ENCODE measurements at regions not wholly inside any gene's neighbourhood (a gene's known extent, or its start where the extent isn't known, plus 50 kb on each side); places are given as distances from the start of the nearest gene placed in this dataset.

DNA sequence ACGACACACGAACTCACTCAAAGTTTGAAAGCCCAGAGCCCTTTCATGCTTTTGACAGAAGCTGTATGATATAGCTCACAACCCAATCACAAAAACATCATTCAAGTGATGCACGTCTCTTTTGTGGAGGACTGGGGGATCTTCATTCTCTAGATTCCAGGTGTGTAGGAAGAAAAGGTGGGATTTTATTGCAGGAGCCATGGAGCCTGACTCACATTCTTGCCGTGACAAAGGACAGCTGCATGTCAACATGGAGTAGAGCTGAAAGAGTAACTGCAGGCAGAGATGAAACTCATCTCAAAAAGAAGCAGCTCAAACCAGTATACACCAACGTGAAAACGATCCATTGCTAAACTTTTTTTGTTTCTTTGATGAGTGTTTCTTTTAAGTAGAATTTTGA is 50.9 kb upstream of the PDE1A start:
- Mint-ChIP-seq H3K27me3 (ENCODE audit: low read depth) (no peaks in the 10 kb centered on the region), H3K27ac (no peak overlapping the region), H3K4me3 (no peak overlapping the region), H3K36me3 (no peaks in the 10 kb centered on the region), H3K4me1 (peaks cover 9% of the 10 kb centered on the region), H3K9me3 (peaks cover 7% of the 10 kb centered on the region)
- TF ChIP-seq, protein P1, sequence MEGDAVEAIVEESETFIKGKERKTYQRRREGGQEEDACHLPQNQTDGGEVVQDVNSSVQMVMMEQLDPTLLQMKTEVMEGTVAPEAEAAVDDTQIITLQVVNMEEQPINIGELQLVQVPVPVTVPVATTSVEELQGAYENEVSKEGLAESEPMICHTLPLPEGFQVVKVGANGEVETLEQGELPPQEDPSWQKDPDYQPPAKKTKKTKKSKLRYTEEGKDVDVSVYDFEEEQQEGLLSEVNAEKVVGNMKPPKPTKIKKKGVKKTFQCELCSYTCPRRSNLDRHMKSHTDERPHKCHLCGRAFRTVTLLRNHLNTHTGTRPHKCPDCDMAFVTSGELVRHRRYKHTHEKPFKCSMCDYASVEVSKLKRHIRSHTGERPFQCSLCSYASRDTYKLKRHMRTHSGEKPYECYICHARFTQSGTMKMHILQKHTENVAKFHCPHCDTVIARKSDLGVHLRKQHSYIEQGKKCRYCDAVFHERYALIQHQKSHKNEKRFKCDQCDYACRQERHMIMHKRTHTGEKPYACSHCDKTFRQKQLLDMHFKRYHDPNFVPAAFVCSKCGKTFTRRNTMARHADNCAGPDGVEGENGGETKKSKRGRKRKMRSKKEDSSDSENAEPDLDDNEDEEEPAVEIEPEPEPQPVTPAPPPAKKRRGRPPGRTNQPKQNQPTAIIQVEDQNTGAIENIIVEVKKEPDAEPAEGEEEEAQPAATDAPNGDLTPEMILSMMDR (IDR thresholded peaks at IDR 0.05; ENCODE audit: unreplicated experiment): no peak
- DNase-seq (ENCODE audit: low spot score in 2 of 2, unreplicated experiment in 2 of 2): no peak

DNA sequence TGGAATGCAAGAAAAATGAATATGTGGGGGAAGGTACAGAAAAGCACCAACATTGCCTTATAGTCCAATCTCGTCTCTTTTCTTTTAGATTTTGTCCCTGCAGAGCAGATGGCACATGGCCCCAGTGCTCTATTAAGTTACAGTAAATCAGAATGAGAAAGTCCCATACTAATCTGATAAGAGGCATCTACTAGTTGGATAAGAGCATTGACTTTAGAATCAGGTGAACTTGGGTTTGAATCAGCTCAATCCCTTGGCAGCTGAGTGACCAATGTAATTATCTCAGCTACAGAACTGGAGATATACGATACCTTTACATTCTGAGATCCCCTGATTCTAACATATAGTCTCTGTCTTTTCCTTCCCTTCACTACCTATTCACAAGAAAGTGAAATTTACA is 54.8 kb upstream of the PDE1A start:
- DNase-seq (ENCODE audit: low spot score in 2 of 2, unreplicated experiment in 2 of 2): no peak
- TF ChIP-seq, protein P1 (IDR thresholded peaks at IDR 0.05; ENCODE audit: unreplicated experiment): no peak
- Mint-ChIP-seq H3K9me3 (peaks cover 6% of the 10 kb centered on the region), H3K4me1 (peaks cover 9% of the 10 kb centered on the region), H3K27me3 (ENCODE audit: low read depth) (no peaks in the 10 kb centered on the region), H3K36me3 (no peaks in the 10 kb centered on the region), H3K27ac (no peak overlapping the region), H3K4me3 (no peak overlapping the region)

DNA sequence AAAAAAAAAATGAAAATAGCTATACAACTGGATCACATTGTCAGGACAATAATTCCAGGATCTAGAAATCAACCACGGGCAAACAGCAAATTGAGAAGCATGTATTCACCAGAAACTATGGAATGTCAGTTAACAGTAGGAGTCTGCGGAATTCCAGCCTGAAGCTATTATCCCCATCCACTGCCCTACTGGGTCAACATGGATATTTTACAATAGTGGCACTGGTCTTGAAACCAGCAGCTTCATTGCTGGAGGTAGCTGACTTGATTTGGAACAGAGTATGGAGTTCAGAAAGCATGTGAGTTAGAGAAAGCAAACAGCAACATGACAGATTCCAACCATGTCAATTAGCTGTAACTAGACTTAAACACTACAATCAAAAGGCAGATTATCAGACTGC is 55.7 kb upstream of the PDE1A start:
- Mint-ChIP-seq H3K9me3 (peaks cover 6% of the 10 kb centered on the region), H3K27ac (no peak overlapping the region), H3K4me1 (peaks cover 9% of the 10 kb centered on the region), H3K4me3 (no peak overlapping the region), H3K36me3 (no peaks in the 10 kb centered on the region), H3K27me3 (ENCODE audit: low read depth) (no peaks in the 10 kb centered on the region)
- TF ChIP-seq, protein P1 (IDR thresholded peaks at IDR 0.05; ENCODE audit: unreplicated experiment): no peak
- DNase-seq (ENCODE audit: low spot score in 2 of 2, unreplicated experiment in 2 of 2): no peak

DNA sequence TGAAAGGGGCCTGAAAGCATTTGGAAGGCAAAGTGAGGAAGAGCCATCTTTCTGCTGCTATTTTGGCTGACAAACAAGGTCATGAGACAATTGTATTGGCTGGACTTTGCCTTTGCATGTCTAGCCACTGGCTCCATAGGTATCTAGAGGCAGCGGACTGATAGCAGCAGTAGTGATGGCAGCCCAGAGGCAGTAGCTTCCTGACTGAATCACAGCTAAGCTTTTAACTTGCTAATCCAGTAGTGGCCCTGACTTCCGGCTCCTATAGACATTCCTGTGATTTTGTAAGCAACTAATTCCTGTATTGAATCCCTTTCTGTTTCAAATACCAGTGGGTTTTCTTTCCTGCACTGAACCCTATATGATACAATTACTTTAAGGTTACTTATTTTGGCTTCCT is 69.8 kb upstream of the PDE1A start:
- H3K9me3 Mint-ChIP-seq: no peaks in the 10 kb centered on the region
- H3K36me3 Mint-ChIP-seq: no peaks in the 10 kb centered on the region
- H3K4me1 Mint-ChIP-seq: no peaks in the 10 kb centered on the region
- H3K4me3 Mint-ChIP-seq: no peak overlapping the region
- H3K27ac Mint-ChIP-seq: no peak overlapping the region
- TF ChIP-seq, protein P1 (IDR thresholded peaks at IDR 0.05; ENCODE audit: unreplicated experiment): no peak
- no peaks in the 10 kb centered on the region for H3K27me3 Mint-ChIP-seq (ENCODE audit: low read depth)
- DNase-seq (ENCODE audit: low spot score in 2 of 2, unreplicated experiment in 2 of 2): no peak

DNA sequence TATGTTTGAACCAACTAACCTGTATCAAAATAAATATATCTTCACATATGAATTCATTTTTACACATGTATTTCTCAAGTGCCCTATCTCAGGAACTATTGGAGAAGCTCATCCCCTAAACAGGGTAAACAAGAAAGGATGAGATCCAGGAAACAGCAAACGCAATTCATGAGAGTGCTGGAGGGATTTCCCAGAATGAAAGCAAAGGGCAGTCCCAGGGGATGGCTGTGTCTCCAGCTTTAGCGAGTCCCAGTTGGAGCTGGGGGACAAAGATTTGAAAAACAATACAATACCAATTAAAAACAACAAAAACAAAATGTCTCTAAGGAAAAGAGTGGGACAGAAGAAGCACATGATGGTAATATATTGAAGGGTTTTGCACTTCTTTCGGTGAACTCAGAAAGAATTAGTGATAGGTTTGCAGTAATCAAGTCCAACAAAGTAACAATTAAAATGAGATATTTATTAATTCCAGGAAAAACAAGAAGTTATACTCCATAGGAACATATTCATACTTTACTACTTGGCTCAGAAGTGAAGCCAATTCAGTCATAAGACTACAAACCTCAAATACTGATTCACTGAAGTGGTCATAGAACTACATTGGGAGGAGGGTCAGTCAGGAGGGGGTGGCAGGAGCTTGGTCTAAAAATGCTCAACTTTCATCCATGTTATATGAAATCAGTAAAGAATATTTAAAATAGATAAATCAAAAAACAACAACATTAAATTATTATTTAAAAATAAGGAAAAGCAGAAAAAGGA is 73.1 kb upstream of the PDE1A start:
- Mint-ChIP-seq H3K36me3 (no peaks in the 10 kb centered on the region), H3K9me3 (no peaks in the 10 kb centered on the region), H3K4me3 (no peak overlapping the region), H3K27ac (no peak overlapping the region), H3K4me1 (no peaks in the 10 kb centered on the region), H3K27me3 (ENCODE audit: low read depth) (no peaks in the 10 kb centered on the region)
- DNase-seq (ENCODE audit: low spot score in 2 of 2, unreplicated experiment in 2 of 2): no peak
- TF ChIP-seq, protein P1 (IDR thresholded peaks at IDR 0.05; ENCODE audit: unreplicated experiment): no peak
